GM23338 (cell line): ENCODE measurements at regions not wholly inside any gene's neighbourhood (a gene's known extent, or its start where the extent isn't known, plus 50 kb on each side); places are given as distances from the start of the nearest gene placed in this dataset.

Experiments used
- ATAC-seq: fragments of 200-7000 bp; cut with Tn5 transposase; 3 replicates; pipeline ENCODE4 v1.9.1; 2020
- DNase-seq: peaks from one replicate; pipeline ENCODE4 v3.0.0-alpha.2; 2015; ENCODE audit warnings: low spot score
- H2AFZ ChIP-seq: fragments of 200-600 bp; sonication (generic); 2 replicates; pipeline ENCODE4 v1.8.0; 2016; ENCODE audit warnings: antibody characterized with exemption, mild to moderate bottlenecking, moderate library complexity
- H3F3A ChIP-seq: fragments of 200-600 bp; sonication (generic); replicated peaks from 2 replicates; pipeline ENCODE4 v1.8.0; 2017; ENCODE audit warnings: antibody characterized with exemption, mixed run types, low read depth
- H3K27ac ChIP-seq: fragments of 200-600 bp; sonication (generic); 2 replicates; pipeline ENCODE4 v1.6.1; 2016; ENCODE audit warnings: low read depth
- H3K27me3 ChIP-seq: fragments of 200-600 bp; sonication (generic); 2 replicates; pipeline ENCODE4 v1.8.0; 2016; ENCODE audit warnings: mild to moderate bottlenecking, mixed run types, moderate library complexity; ENCODE audit not compliant: insufficient read depth
- H3K36me3 ChIP-seq: fragments of 200-600 bp; sonication (generic); 2 replicates; pipeline ENCODE4 v1.8.0; 2016; ENCODE audit warnings: mild to moderate bottlenecking; ENCODE audit not compliant: insufficient read depth
- H3K4me1 ChIP-seq: fragments of 200-600 bp; sonication (generic); 2 replicates; pipeline ENCODE4 v1.8.0; 2016; ENCODE audit warnings: mild to moderate bottlenecking, moderate library complexity; ENCODE audit not compliant: insufficient read depth
- H3K4me2 ChIP-seq: fragments of 200-600 bp; sonication (generic); 2 replicates; pipeline ENCODE4 v1.7.1; 2017; ENCODE audit warnings: mixed run types
- H3K4me3 ChIP-seq: fragments of 200-600 bp; sonication (generic); 2 replicates; pipeline ENCODE4 v1.6.1; 2016; ENCODE audit warnings: mixed run types
- H3K79me2 ChIP-seq: fragments of 200-600 bp; sonication (generic); replicated peaks from 2 replicates; pipeline ENCODE4 v1.8.0; 2017; ENCODE audit warnings: mild to moderate bottlenecking; ENCODE audit not compliant: insufficient read depth
- H3K9me2 ChIP-seq: fragments of 200-600 bp; sonication (generic); 2 replicates; pipeline ENCODE4 v1.8.0; 2017; ENCODE audit not compliant: insufficient read depth
- H4K20me1 ChIP-seq: fragments of 200-600 bp; sonication (generic); replicated peaks from 2 replicates; pipeline ENCODE4 v1.8.0; 2017; ENCODE audit warnings: mild to moderate bottlenecking; ENCODE audit not compliant: insufficient read depth
- H3K27ac Mint-ChIP-seq: 2 replicates; pipeline ENCODE4 v1.8.0; 2020; ENCODE audit warnings: inconsistent platforms, mild to moderate bottlenecking, moderate library complexity, mixed read lengths
- H3K27me3 Mint-ChIP-seq: 3 replicates; pipeline ENCODE4 v1.8.0; 2022; ENCODE audit warnings: low read depth, mild to moderate bottlenecking, moderate library complexity, mixed read lengths, inconsistent platforms; ENCODE audit not compliant: insufficient read depth, poor library complexity
- H3K36me3 Mint-ChIP-seq: 3 replicates; pipeline ENCODE4 v1.8.0; 2021; ENCODE audit warnings: low read depth, mild to moderate bottlenecking, inconsistent platforms, moderate library complexity, mixed read lengths
- H3K4me1 Mint-ChIP-seq: 3 replicates; pipeline ENCODE4 v1.8.0; 2020; ENCODE audit warnings: mild to moderate bottlenecking, inconsistent platforms, mixed read lengths
- H3K4me3 Mint-ChIP-seq: 3 replicates; pipeline ENCODE4 v1.8.0; 2021; ENCODE audit warnings: moderate library complexity, mild to moderate bottlenecking, inconsistent platforms, mixed read lengths
- H3K9me3 Mint-ChIP-seq: 3 replicates; pipeline ENCODE4 v1.8.0; 2020; ENCODE audit warnings: moderate library complexity, mild to moderate bottlenecking, inconsistent platforms, mixed read lengths
- CTCF ChIP-seq, 2 experiments: fragments of 200-600 bp in 1 of 2; sonication (generic) in 1 of 2; conservative IDR thresholded peaks; 2 replicates each; pipeline versions ENCODE4 v1.5.1 to v1.6.1; 2016 to 2017; ENCODE audit warnings: antibody characterized with exemption in 2 of 2, low read depth in 2 of 2, mild to moderate bottlenecking in 2 of 2, moderate library complexity in 1 of 2
- EZH2 ChIP-seq: fragments of 200-600 bp; sonication (generic); IDR thresholded peaks from one replicate; pipeline ENCODE4 v1.8.0; 2017; ENCODE audit warnings: antibody characterized with exemption, mild to moderate bottlenecking, low read depth; ENCODE audit not compliant: unreplicated experiment
- EZH2phosphoT487 ChIP-seq: fragments of 200-600 bp; sonication (generic); IDR thresholded peaks from one replicate; pipeline ENCODE4 v1.8.1; 2018; ENCODE audit warnings: antibody characterized with exemption; ENCODE audit not compliant: unreplicated experiment
- NANOG ChIP-seq: IDR thresholded peaks from 2 replicates; pipeline ENCODE4 v1.6.1; 2016; ENCODE audit warnings: antibody characterized with exemption, borderline replicate concordance
- POLR2AphosphoS5 ChIP-seq: IDR thresholded peaks from 2 replicates; pipeline ENCODE4 v1.6.1; 2016; ENCODE audit warnings: antibody characterized with exemption, low read depth
- STAT1 ChIP-seq: IDR thresholded peaks from one replicate; pipeline ENCODE4 v1.6.1; 2016; ENCODE audit warnings: antibody characterized with exemption; ENCODE audit not compliant: unreplicated experiment
- ZNF114 ChIP-seq: fragments of 250-450 bp; sonication (Bioruptor Pico); IDR thresholded peaks from 2 replicates; pipeline ENCODE4 v1.5.0; 2020; ENCODE audit warnings: mild to moderate bottlenecking, moderate library complexity
- ZNF462 ChIP-seq: fragments of 250-450 bp; sonication (Bioruptor Pico); IDR thresholded peaks from 2 replicates; pipeline ENCODE4 v1.5.0; 2020; ENCODE audit warnings: mild to moderate bottlenecking, moderate library complexity
- TF ChIP-seq, protein P1 (sequence below): IDR thresholded peaks from one replicate; pipeline ENCODE4 v1.6.1; 2018; ENCODE audit warnings: antibody characterized with exemption; ENCODE audit not compliant: unreplicated experiment

- TF ChIP-seq EZH2 (no peak), STAT1 (no peak), POLR2AphosphoS5 (no peak), ZNF114 (CRISPR knock-in tag) (no peak), EZH2phosphoT487 (no peak), NANOG (no peak)
- TF ChIP-seq, protein P1, sequence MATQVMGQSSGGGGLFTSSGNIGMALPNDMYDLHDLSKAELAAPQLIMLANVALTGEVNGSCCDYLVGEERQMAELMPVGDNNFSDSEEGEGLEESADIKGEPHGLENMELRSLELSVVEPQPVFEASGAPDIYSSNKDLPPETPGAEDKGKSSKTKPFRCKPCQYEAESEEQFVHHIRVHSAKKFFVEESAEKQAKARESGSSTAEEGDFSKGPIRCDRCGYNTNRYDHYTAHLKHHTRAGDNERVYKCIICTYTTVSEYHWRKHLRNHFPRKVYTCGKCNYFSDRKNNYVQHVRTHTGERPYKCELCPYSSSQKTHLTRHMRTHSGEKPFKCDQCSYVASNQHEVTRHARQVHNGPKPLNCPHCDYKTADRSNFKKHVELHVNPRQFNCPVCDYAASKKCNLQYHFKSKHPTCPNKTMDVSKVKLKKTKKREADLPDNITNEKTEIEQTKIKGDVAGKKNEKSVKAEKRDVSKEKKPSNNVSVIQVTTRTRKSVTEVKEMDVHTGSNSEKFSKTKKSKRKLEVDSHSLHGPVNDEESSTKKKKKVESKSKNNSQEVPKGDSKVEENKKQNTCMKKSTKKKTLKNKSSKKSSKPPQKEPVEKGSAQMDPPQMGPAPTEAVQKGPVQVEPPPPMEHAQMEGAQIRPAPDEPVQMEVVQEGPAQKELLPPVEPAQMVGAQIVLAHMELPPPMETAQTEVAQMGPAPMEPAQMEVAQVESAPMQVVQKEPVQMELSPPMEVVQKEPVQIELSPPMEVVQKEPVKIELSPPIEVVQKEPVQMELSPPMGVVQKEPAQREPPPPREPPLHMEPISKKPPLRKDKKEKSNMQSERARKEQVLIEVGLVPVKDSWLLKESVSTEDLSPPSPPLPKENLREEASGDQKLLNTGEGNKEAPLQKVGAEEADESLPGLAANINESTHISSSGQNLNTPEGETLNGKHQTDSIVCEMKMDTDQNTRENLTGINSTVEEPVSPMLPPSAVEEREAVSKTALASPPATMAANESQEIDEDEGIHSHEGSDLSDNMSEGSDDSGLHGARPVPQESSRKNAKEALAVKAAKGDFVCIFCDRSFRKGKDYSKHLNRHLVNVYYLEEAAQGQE: no peak
These were observed 132.6 kb upstream of the SMLR1 start (continued) for GRCh38 chr6:130694606-130695005.

DNA sequence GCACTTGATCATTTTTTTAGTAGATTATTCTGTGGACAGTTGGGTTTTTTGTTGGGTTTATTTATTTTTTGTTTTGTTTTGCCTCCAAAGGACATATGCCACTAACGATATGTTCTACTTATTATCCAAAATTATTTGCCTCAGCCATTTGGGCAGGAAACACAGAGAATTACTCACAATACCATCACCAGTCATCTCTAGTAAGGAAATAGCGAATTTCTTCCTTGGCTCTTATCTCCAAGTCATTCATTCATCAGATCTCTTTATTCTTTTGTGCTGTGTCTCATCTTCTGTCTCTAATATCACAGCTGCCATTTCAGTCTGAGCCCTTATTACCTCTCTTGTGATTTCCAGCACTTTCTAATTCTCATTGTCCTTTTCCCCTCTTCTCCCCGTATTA is 130.4 kb upstream of the SMLR1 start:
- Histone ChIP-seq H3K4me3 (no peak overlapping the region), H3K27me3 (no peaks in the 10 kb centered on the region), H3K36me3 (no peaks in the 10 kb centered on the region), H3K79me2 (no peaks in the 10 kb centered on the region), H3F3A (no peaks in the 10 kb centered on the region), H3K9me2 (no peaks in the 10 kb centered on the region), H3K27ac (no peak overlapping the region), H2AFZ (no peak overlapping the region; the same call in 1 of the 2 replicates), H3K4me2 (no peak overlapping the region), H3K4me1 (no peaks in the 10 kb centered on the region), H4K20me1 (no peaks in the 10 kb centered on the region)
- Mint-ChIP-seq H3K4me1 (peaks cover 11% of the 10 kb centered on the region), H3K27ac (no peak overlapping the region), H3K9me3 (no peaks in the 10 kb centered on the region), H3K36me3 (no peaks in the 10 kb centered on the region), H3K4me3 (no peak overlapping the region), H3K27me3 (peaks cover 2% of the 10 kb centered on the region)
- ATAC-seq (no peak), DNase-seq (no peak)
- no peak for TF ChIP-seq NANOG
- TF ChIP-seq ZNF462 (CRISPR knock-in tag): no peak
- TF ChIP-seq CTCF (conservative IDR thresholded peaks at IDR 0.05; ENCODE audit: low read depth in 2 of 2): no peak
